Smooth muscle cell (in vitro differentiated cells): ENCODE measurements at regions not wholly inside any gene's neighbourhood (a gene's known extent, or its start where the extent isn't known, plus 50 kb on each side); places are given as distances from the start of the nearest gene placed in this dataset.

Experiments
- DNase-seq: peaks from one replicate; lab custom pipeline; 2025; ENCODE audit not compliant: unreplicated experiment; lab: John Stamatoyannopoulos, UW
- H2AFZ ChIP-seq: fragments of 200-600 bp; sonication (generic); 2 replicates; pipeline ENCODE4 v1.6.0; 2016; ENCODE audit warnings: antibody characterized with exemption, low read depth, mild to moderate bottlenecking
- H3F3A ChIP-seq: fragments of 200-600 bp; sonication (generic); 2 replicates; pipeline ENCODE4 v1.6.0; 2017; ENCODE audit warnings: antibody characterized with exemption, low read depth
- H3K27ac ChIP-seq: fragments of 200-600 bp; sonication (generic); 2 replicates; pipeline ENCODE4 v1.5.1; 2016; ENCODE audit warnings: low read depth, mild to moderate bottlenecking
- H3K27me3 ChIP-seq: fragments of 200-600 bp; sonication (generic); 2 replicates; pipeline ENCODE4 v1.6.1; 2016; ENCODE audit warnings: low read depth, mild to moderate bottlenecking
- H3K36me3 ChIP-seq: fragments of 200-600 bp; sonication (generic); 2 replicates; pipeline ENCODE4 v1.5.1; 2016; ENCODE audit warnings: low read depth
- H3K4me1 ChIP-seq: fragments of 200-600 bp; sonication (generic); 2 replicates; pipeline ENCODE4 v1.5.1; 2016; ENCODE audit warnings: low read depth
- H3K4me2 ChIP-seq: fragments of 200-600 bp; sonication (generic); 2 replicates; pipeline ENCODE4 v1.6.0; 2016; ENCODE audit warnings: mild to moderate bottlenecking
- H3K4me3 ChIP-seq: fragments of 200-600 bp; sonication (generic); 2 replicates; pipeline ENCODE4 v1.5.1; 2016; ENCODE audit warnings: mild to moderate bottlenecking
- H3K79me2 ChIP-seq: fragments of 200-600 bp; sonication (generic); 2 replicates; pipeline ENCODE4 v1.6.0; 2016; ENCODE audit warnings: low read depth, mild to moderate bottlenecking
- H3K9ac ChIP-seq: fragments of 200-600 bp; sonication (generic); 2 replicates; pipeline ENCODE4 v1.6.0; 2016; ENCODE audit warnings: low read depth
- H3K9me3 ChIP-seq: fragments of 200-600 bp; sonication (generic); replicated peaks from 2 replicates; pipeline ENCODE4 v1.5.1; 2016; ENCODE audit warnings: low read depth
- H4K20me1 ChIP-seq: fragments of 200-600 bp; sonication (generic); 2 replicates; pipeline ENCODE4 v1.6.0; 2016; ENCODE audit warnings: low read depth
- WGBS: methylation state at CpG from one replicate; pipeline ENCODE4 v1.1.7; 2016; ENCODE audit warnings: low lambda C conversion rate; 5-methylcytosine and 5-hydroxymethylcytosine counted together
- TF ChIP-seq, protein P1 (sequence below): fragments of 200-600 bp; sonication (generic); IDR thresholded peaks from 2 replicates; pipeline ENCODE4 v1.5.1; 2017; ENCODE audit warnings: borderline replicate concordance, mild to moderate bottlenecking, antibody characterized with exemption; ENCODE audit not compliant: insufficient read depth, poor library complexity, severe bottlenecking

DNA sequence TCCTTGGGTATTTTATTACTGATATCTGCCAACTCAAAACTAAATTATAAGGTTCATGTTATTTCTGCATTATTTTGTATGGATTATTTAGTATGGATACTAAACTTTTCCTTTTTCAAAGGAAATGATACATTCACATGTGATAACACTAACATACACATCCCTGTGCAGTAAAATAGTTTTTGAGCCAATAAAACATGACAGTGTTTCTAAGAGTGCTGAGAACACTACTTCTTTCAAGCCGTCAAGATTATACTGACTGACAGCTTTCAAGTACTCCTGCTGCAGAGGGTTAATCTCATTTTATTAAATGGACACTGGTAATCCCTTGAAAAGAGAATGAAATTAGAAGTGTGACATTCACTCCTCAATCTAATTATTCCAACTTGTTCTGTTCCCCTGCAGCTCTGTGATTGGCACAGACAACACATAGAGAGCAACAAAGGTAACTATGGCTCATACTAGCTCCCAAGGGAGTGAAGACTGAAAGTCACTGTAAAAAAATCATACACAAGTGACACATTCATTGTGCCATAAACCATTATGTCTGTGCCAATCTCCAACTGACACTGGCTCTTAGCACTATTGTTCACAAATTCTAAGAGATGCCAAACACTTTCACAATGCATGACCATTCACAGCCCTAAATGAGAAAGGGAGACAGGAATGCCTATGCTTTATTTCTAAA, 468.6 kb downstream of the SHQ1 start:
- no peaks in the 10 kb centered on the region for H3K27me3 ChIP-seq
- peaks cover 7% of the 10 kb centered on the region for H3K36me3 ChIP-seq
- no peak overlapping the region for H3K9ac ChIP-seq
- TF ChIP-seq, protein P1, sequence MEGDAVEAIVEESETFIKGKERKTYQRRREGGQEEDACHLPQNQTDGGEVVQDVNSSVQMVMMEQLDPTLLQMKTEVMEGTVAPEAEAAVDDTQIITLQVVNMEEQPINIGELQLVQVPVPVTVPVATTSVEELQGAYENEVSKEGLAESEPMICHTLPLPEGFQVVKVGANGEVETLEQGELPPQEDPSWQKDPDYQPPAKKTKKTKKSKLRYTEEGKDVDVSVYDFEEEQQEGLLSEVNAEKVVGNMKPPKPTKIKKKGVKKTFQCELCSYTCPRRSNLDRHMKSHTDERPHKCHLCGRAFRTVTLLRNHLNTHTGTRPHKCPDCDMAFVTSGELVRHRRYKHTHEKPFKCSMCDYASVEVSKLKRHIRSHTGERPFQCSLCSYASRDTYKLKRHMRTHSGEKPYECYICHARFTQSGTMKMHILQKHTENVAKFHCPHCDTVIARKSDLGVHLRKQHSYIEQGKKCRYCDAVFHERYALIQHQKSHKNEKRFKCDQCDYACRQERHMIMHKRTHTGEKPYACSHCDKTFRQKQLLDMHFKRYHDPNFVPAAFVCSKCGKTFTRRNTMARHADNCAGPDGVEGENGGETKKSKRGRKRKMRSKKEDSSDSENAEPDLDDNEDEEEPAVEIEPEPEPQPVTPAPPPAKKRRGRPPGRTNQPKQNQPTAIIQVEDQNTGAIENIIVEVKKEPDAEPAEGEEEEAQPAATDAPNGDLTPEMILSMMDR = no peak
- H3F3A ChIP-seq = peaks cover 8% of the 10 kb centered on the region
- H3K79me2 ChIP-seq = peaks cover 65% of the 10 kb centered on the region
- H3K4me1 ChIP-seq = peaks cover 26% of the 10 kb centered on the region
- peaks cover 94% of the 10 kb centered on the region for H4K20me1 ChIP-seq
- H3K9me3 ChIP-seq = no peaks in the 10 kb centered on the region
- H3K4me3 ChIP-seq = no peak overlapping the region
- 69% methylated on average over 1 of the region's 1 CpG for WGBS
- DNase-seq = no peak
- H2AFZ ChIP-seq = no peak overlapping the region
- peak overlapping the region; percentile 18 for H3K4me2 ChIP-seq
- H3K27ac ChIP-seq = peak overlapping the region; percentile 15

DNA sequence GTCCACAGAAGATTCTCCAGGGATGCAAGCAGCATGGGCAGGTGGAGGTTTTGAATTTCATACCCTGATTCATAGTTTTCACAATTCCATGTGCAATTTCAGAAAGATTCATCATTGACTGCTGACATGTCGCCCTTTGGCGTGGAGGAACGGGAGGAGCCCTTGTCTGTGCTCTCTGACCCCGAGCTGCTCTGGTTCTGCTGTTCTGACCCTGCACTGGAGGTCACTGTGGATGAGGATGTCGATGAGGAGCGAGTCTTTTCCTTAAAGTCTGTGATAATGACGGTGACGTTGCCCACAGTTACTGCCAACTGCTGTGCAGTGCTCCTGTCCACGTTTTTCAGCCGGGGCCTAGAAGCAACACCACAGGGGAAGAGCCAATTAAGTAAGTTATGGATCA, 470.0 kb downstream of the SHQ1 start:
- Histone ChIP-seq H3K36me3 (peaks cover 7% of the 10 kb centered on the region), H3K4me3 (no peak overlapping the region), H2AFZ (no peak overlapping the region), H3K27me3 (no peaks in the 10 kb centered on the region), H3K9ac (no peak overlapping the region), H3F3A (peaks cover 8% of the 10 kb centered on the region), H3K27ac (no peak overlapping the region), H4K20me1 (peaks cover 80% of the 10 kb centered on the region), H3K79me2 (peaks cover 52% of the 10 kb centered on the region), H3K4me1 (peaks cover 26% of the 10 kb centered on the region), H3K4me2 (no peak overlapping the region), H3K9me3 (no peaks in the 10 kb centered on the region)
- TF ChIP-seq, protein P1 = no peak
- no peak for DNase-seq
- 97% methylated on average over 10 of the region's 10 CpGs for WGBS

DNA sequence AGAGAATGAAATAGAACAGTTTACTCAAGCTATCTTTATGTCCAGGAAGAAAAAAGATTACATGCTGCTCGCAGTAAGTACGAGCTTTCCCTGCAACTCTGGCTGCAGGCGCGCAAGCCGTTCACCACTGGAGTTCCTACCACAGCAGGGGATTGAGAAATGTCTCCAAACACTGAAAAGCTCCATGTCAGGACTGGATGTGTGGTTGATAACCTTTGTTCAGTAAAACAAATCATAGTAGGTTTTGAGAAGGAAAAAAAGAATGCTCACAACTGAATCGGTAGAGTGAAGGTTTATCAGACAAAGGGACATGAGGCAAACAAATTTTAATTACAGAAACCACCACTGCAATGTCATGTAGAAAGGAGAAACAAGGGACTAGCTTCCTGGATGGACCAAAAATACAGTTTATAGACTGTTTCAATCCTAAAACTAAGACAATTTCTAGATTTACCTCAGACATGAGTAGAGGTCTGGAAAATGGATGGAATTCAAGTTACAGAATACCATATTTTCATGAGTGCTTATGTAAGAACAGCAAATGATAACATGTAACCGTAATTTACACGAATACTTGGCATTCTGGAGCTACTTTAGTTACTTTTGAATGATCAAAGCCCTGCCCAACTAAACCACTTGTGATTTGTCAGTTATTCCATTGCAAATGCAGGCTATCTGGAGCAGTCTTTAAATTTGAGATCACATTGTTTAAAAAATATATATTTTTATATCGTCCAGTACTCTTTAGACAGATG, 471.1 kb downstream of the SHQ1 start:
- TF ChIP-seq, protein P1 = no peak
- Histone ChIP-seq H3K4me3 (no peak overlapping the region), H3F3A (peaks cover 8% of the 10 kb centered on the region), H3K36me3 (peaks cover 7% of the 10 kb centered on the region), H3K79me2 (peaks cover 40% of the 10 kb centered on the region), H2AFZ (no peak overlapping the region), H3K4me1 (peaks cover 26% of the 10 kb centered on the region), H3K27me3 (no peaks in the 10 kb centered on the region), H3K27ac (no peak overlapping the region), H3K9ac (no peak overlapping the region), H3K4me2 (no peak overlapping the region), H3K9me3 (no peaks in the 10 kb centered on the region), H4K20me1 (peaks cover 69% of the 10 kb centered on the region)
- 56% methylated on average over 9 of the region's 9 CpGs for WGBS
- no peak for DNase-seq
